ENCODE measurements at regions not wholly inside any gene's neighbourhood (a gene's known extent, or its start where the extent isn't known, plus 50 kb on each side); places are given as distances from the start of the nearest gene placed in this dataset.

DNA sequence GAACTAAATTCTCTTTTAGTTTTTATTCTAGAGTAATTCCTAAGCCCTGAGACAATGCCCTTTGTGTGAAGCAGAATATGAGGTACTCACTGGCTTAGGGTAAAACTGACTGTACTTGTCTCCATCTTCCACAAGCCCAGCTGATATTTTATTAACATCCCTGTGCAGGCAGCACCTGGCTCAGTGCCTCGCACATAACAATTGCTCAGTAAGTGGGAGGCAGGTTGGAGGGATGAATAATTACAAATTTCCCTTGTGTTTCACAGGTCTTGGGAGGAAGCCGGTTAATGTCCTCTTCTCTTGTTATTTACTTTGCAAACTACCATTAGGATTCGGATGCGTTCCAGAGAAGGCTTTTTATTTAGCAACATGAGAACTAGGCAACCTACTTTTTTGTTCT lies 249.8 kb upstream of the FSHR start:
- TF ChIP-seq, protein P1, sequence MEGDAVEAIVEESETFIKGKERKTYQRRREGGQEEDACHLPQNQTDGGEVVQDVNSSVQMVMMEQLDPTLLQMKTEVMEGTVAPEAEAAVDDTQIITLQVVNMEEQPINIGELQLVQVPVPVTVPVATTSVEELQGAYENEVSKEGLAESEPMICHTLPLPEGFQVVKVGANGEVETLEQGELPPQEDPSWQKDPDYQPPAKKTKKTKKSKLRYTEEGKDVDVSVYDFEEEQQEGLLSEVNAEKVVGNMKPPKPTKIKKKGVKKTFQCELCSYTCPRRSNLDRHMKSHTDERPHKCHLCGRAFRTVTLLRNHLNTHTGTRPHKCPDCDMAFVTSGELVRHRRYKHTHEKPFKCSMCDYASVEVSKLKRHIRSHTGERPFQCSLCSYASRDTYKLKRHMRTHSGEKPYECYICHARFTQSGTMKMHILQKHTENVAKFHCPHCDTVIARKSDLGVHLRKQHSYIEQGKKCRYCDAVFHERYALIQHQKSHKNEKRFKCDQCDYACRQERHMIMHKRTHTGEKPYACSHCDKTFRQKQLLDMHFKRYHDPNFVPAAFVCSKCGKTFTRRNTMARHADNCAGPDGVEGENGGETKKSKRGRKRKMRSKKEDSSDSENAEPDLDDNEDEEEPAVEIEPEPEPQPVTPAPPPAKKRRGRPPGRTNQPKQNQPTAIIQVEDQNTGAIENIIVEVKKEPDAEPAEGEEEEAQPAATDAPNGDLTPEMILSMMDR (IDR thresholded peaks at IDR 0.05; ENCODE audit: low read depth, low read length), result no peak
- TF ChIP-seq POLR2A (IDR thresholded peaks at IDR 0.05; ENCODE audit: extremely low read depth, insufficient read length), result no peak
- no peak for TF ChIP-seq MYC (IDR thresholded peaks at IDR 0.05; ENCODE audit: low read depth, low read length)
- TF ChIP-seq, protein P2, sequence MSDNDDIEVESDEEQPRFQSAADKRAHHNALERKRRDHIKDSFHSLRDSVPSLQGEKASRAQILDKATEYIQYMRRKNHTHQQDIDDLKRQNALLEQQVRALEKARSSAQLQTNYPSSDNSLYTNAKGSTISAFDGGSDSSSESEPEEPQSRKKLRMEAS (IDR thresholded peaks at IDR 0.05; ENCODE audit: low read depth, low read length), result no peak
